T-helper 1 cell (primary cell): ENCODE measurements at regions not wholly inside any gene's neighbourhood (a gene's known extent, or its start where the extent isn't known, plus 50 kb on each side); places are given as distances from the start of the nearest gene placed in this dataset.

Source experiments
- DNase-seq, 5 donors: peaks; one replicate each; pipeline ENCODE4 v3.0.0-alpha.2; 2012 to 2020

GRCh38 chr1:87278825-87279535 lies 49.7 kb upstream of the LMO4 start:
- DNase-seq: no peak
